NCI-H82 (cell line): ENCODE measurements at regions not wholly inside any gene's neighbourhood (a gene's known extent, or its start where the extent isn't known, plus 50 kb on each side); places are given as distances from the start of the nearest gene placed in this dataset.
"Not testable (repeated sequence)": the region's sequence is repeated elsewhere in the genome, so short reads cannot be mapped to it uniquely, and the experiment has no call there.

ENCODE experiments used
- DNase-seq: peaks from one replicate; lab custom pipeline; 2025; lab: John Stamatoyannopoulos, UW

- peak; percentile 88 for DNase-seq
Observed at GRCh38 chr5:36739751-36740221, 133.4 kb downstream of the SLC1A3 start.

- DNase-seq, result peak; percentile 61
Observed at GRCh38 chr5:36740259-36740898, 134.0 kb downstream of the SLC1A3 start.

- DNase-seq, result peak; percentile 5
Observed at GRCh38 chr5:36741128-36741527, 134.7 kb downstream of the SLC1A3 start.

- DNase-seq, result peak; percentile 88
Observed at GRCh38 chr5:36743891-36744772, 132.4 kb upstream of the NIPBL start.

GRCh38 chr5:36744773-36745589 is 131.6 kb upstream of the NIPBL start:
- peak; percentile 77 for DNase-seq

- not testable (repeated sequence) for DNase-seq
Observed at GRCh38 chr5:36747794-36748193, 128.8 kb upstream of the NIPBL start.

- DNase-seq, result peak; percentile 29
Observed at GRCh38 chr5:36751886-36752285, 124.7 kb upstream of the NIPBL start.

- DNase-seq, result no peak
Observed at GRCh38 chr5:36755342-36755741, 121.2 kb upstream of the NIPBL start.

GRCh38 chr5:36755920-36756488 is 120.6 kb upstream of the NIPBL start:
- DNase-seq, result no peak

GRCh38 chr5:36756848-36757247 is 119.7 kb upstream of the NIPBL start:
- no peak for DNase-seq

- no peak for DNase-seq
Observed at GRCh38 chr5:36759117-36759516, 117.5 kb upstream of the NIPBL start.

GRCh38 chr5:36763454-36763853 is 113.1 kb upstream of the NIPBL start:
- no peak for DNase-seq

GRCh38 chr5:36765876-36766275 is 110.7 kb upstream of the NIPBL start:
- no peak for DNase-seq

GRCh38 chr5:36766981-36767380 is 109.6 kb upstream of the NIPBL start:
- DNase-seq, result no peak

GRCh38 chr5:36768450-36768849 is 108.1 kb upstream of the NIPBL start:
- DNase-seq, result no peak

- DNase-seq, result no peak
Observed at GRCh38 chr5:36769129-36769770, 107.3 kb upstream of the NIPBL start.

GRCh38 chr5:36770125-36770524 is 106.4 kb upstream of the NIPBL start:
- no peak for DNase-seq

GRCh38 chr5:36772276-36773140 is 104.1 kb upstream of the NIPBL start:
- DNase-seq, result peak; percentile 90

- DNase-seq, result peak; percentile 74
Observed at GRCh38 chr5:36777105-36777757, 99.3 kb upstream of the NIPBL start.

- DNase-seq, result no peak
Observed at GRCh38 chr5:36778336-36778735, 98.2 kb upstream of the NIPBL start.
